UCSD-AML1 (cell line): ENCODE measurements at regions not wholly inside any gene's neighbourhood (a gene's known extent, or its start where the extent isn't known, plus 50 kb on each side); places are given as distances from the start of the nearest gene placed in this dataset.

ENCODE experiments used
- DNase-seq: peaks from one replicate; lab custom pipeline; 2025; ENCODE audit not compliant: unreplicated experiment; lab: John Stamatoyannopoulos, UW

DNA sequence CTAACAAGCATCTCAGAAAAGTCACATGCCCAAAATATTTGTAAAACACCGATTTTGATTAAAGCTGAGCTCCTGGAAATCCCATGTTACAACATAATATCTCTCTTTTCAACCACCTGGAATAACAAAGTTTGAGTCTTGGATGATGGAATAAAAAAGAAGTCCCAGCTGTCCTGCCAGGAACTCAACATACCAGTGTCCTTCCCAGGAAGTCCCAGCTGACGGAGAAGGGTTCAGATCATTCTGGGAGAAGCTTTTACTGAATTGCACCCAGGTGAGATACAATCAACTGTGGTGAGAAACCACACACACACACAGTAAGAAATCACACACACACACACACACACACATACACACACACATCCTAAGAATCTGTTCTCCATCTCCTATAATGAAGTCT is 413.1 kb upstream of the PKDCC start:
- DNase-seq, result no peak

DNA sequence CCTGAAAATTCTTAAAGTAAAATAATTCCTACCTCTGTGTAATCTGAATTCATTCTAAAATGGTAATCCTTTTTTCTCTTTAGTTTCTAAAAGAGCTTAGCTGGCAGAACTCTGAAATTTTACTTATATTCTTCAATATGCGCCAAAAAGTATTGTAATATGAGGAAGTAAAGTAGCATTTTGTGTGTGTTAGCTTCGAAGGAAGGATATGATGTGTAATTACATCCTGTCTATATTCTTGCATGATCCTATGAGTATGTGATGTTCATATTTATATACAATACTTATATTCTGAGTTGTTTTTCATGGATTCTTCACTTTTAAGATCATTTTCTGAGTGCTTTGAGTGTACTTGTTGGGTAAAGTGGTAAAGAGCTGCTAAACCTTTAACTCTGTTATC is 402.9 kb upstream of the PKDCC start:
- DNase-seq, result no peak

DNA sequence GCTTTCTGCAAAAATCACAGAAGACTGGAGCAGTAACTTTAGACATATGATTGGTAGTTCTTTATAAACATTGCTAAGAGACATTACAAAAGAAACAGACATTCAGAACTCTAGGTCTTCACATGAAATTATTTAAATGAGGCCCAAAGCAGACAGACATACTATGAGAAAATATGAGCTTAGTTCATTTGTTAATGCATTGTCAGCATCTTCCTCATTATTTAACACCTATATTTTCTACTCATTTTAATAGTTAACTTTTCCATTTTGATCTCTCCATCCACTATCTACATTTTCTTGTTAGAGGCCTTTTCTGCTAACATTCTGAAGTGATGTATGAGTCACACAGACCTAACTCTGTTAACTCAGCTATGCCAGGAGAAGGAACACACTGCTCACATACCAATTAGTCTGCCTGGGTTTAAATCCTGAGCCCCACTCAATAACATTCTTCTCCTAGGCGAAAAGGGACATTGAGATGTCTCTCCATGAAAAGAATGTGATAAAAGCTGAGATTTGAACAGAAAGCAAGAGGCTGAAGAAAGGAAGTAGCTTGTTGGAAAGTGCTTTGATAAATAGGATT is 400.3 kb upstream of the PKDCC start:
- DNase-seq, result no peak

DNA sequence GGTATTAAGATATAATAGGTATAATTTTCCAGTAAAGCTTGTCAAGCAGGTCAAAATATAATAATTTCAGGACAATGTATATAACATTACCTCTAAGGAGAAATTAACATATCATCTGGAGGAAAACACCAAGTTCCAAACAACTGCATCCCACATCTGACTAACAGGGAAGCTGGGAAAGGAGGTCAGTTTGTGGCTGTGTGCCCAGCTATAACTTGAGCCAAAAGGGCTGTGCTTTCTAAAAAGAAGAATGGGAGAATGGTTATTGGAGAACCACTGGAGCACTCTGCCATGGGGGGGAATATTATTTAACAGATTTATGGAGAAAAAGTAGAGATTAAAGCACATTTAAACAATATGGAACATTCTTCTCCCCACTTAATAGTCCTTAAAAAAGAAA is 390.6 kb upstream of the PKDCC start:
- DNase-seq, result no peak

DNA sequence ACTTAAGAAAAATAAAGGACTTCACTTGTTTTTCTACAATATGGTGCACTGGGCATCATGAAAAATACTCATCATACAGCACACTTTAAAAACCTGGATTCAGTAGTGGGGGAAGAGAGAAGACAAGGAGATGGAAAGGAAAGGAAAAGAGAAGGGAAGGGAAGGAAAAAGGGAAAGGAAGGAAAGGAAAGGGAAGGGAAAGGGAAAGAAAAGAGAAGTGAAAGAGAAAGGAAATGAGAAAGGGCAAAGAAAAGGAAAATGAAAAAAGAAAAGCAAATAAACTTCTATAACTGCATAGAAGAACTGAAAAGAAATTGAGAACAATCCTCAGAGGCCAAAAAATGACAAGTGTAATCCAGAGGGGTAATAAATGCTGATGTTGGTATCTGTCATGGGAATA is 388.1 kb upstream of the PKDCC start:
- DNase-seq, result no peak

DNA sequence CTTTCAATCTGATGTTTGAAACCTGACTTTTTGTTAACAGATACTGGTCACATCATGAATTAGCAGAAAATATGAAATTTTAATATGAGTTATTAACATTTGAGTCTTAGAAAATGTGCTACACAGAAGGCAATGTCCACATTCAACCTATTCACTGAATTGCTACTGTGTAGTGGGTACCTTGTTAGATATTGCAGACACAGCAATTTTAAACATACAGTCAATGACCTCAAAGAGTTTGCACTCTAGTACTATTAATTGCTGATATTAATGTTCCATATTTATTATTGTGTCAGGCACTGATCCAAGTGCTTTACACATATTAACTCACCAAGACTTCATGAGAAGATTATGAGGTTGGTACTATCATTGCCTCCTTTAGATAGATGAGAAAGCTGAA is 385.4 kb upstream of the PKDCC start:
- DNase-seq, result no peak

DNA sequence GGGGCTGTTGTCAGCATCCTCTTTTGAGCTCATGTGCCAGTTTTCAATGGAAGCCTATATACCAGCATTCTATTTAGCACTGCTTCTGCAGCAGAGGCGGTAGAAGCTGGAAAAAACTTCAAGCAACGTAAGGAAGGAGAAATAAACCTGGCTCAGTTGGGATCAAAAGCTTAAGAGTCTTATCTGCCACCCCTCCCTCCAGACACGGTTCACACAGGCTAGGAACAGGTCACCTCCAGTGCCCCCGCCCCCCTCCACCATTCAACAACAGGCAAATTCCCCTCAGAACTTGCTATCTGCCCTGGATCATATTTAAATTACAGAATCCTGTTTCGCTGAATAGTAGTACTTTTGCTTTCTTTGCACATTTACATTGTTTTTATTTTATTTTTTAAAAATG is 384.8 kb upstream of the PKDCC start:
- no peak for DNase-seq

DNA sequence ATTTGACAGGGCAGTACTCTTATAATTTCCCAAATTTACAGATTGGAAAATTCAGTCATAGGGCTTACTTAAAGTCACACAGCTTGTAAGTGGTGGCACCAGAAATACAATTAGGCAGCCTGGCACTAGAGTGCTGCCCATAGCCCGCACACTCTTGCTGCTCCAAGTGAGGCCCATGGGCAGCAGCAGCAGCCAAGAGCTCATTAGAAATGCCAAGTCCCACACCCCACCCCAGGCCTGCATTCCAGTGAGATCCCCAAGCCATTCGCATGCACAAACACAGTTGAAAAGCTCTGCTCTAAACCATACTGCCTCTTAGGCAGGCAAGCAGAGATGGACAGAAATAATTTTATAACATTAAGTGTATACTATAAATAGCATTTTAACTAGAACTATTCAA is 379.3 kb upstream of the PKDCC start:
- DNase-seq, result no peak

DNA sequence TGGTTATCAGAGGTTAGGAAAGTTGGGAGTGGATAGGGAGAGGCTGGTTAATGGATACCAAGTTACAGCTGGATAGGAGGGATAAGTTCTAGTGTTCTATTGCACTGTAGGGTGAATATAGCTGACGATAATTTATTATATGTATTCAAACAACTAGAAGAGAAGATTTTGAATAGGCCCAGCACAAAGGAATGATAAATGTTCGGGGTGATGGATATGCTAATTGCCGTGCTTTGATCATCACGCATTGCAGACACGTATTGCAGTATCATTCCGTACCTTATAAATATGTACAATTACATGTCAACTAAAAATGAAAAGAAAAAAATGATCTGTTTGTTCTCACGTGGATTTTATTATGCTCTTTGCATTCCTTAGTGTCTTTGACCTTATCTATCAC is 369.2 kb upstream of the PKDCC start:
- DNase-seq, result no peak

DNA sequence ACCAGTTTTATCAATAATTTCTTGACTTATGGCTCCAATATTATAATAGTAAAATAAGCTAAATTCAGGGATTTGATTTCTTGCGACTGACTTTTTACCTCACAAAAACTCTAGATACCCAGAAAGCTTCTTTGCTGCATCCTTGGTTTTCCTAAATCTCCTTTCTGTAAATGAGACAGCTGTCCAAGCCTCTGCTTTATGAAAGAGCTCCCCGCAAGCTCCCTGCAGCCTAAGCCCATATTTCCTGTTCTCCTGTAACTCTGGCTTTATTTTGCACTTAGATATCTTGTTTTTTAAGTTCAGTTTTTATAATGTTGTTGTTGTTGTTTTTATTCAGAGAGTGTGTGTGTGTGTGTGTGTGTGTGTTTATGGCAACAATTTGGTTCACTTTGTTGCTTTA is 361.7 kb upstream of the PKDCC start:
- DNase-seq, result no peak

DNA sequence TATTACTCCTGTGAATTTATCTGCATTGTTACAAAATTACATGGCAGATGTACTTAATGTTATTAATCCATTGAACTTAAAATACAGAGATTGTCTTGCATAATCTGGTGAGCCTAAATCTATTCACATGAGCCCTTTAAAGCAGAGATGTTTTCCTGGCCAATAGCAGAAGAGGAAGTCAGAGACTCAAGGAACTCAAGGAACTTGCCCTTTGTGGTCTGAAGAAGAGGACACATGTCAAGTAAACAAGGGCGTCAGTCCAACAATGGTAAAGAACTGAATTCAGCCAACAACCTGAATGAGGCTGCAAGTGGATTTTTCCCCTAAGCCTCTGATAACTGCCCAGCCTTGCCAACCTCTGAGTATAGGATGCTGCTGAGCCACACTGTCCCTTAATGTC is 356.3 kb upstream of the PKDCC start:
- no peak for DNase-seq

DNA sequence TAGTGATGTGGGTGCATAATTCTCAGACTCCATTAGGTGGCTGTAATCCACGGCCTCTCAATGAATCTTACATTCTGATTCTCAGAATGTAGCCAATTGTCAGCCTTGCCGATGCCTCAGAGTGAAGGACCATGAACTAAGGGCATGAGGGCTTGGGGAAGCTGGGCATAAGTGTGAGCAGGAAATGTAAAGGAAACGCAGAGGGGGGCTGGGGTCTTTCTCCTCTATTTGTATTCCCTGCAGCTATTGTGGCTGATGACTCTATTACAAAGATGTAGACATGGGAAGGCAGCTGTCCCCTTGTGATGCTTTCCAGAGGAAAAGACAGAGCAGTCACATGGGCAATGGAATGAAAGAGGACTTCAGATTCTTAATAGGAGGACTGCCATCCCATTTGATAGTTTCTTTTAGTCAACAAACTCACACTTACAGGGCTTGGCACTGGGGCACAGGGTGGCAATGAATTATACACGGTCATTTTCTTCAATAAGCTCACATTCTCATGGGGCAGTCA is 353.2 kb upstream of the PKDCC start:
- no peak for DNase-seq

DNA sequence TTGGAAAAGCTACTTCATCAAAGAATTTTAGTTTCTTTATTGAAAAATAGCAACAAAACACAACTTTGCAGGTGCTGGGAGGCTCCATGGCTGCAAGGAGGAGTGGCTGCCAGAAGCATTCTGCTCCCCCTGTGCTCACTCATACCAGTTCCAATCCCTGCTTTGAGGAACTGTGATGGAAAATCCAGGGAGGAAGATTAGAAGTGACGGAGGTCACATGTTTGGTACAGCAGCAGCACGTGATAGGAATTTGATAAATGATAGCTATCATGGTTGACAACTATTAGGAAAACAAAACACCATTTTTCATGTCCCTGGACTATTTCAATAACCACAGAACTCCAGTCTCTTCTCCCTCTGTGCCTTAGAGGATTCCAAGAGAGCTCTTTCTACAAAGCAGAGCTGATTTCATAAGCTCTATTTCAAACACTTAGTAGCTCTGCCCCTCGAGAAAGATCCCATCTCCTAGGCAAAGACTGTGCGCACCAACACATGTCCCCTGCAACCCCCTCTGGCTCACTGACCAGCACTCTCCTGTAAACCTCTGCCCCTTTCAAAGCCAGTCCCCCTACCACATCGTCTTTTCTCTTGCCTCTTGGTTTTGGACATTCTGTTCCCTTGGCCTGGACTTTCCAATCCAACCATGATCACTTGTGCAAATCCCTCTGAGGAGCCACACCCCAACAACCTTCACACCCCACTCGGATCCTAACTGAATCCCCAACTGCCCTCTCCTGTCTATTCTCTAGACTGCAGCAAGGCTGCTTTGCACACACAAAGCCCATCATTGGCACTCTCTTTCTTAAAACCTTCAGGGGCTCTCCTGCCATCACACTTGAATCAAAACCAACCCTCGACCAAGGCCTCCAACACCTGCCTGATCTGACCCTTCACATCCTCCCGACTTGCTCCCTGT is 352.4 kb upstream of the PKDCC start:
- DNase-seq, result no peak

DNA sequence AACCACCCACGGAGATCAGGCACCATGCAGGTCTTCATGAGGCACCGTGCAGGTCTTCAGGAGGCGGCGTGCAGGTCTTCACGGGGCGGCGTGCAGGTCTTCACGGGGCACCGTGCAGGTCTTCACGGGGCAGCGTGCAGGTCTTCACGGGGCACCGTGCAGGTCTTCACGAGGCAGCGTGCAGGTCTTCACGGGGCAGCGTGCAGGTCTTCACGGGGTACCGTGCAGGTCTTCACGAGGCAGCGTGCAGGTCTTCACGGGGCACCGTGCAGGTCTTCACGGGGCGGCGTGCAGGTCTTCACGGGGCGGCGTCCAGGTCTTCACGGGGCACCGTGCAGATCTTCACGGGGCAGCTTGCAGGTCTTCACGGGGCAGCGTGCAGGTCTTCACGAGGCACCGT is 350.4 kb upstream of the PKDCC start:
- DNase-seq, result no peak

DNA sequence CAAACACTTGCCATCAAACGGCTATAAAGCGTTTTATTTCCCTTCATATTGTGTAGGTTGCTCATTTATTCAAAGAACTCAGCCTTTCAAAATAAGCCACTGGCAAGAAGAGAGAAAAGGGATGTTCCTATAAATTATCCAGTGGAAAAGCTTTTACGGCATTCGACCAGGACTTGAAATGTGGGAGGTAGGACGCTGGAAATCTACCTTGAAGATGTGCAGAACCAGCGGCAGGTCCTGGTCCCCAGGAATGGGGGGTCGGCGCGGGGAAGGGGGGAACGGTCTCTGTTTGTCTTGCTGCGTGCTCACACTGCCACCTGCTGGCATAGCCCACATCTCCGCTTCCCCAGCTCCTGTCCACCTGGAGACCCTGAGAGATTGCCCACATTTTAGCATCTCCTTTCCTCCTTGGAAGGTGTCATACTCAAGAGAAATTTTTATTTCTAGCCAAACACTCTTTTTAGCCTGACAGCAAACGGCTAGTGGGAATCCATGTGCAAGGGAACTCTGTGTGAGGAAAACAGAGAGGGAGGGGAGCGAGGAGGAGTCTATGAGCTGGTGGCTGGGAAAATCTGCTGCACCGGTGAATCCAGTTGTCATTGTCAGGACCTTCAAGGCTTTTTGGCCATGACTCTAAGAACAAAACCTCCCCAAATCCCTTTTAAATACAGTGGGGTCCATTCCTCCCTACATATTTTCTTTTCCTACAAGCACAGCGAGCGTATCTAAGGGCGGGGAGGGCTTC is 349.0 kb upstream of the PKDCC start:
- peak; percentile 14 for DNase-seq

DNA sequence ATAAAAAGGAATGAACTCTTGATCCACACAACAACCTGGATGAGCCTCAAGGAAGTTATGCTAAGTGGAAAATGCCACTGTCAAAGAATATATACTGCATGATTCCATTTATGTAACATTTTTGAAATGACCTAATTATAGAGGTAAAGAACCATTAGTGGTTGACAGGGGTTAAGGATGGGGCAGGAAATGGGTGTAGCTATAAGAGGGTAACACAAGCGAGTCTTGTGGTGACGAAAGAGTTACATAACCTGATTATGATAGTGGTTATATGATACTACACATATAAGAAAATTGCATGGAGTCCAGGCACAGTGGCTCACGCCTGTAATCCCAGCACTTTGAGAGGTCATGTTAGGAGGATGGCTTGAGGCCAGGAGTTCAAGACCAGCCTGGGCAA is 346.6 kb upstream of the PKDCC start:
- DNase-seq, result no peak

DNA sequence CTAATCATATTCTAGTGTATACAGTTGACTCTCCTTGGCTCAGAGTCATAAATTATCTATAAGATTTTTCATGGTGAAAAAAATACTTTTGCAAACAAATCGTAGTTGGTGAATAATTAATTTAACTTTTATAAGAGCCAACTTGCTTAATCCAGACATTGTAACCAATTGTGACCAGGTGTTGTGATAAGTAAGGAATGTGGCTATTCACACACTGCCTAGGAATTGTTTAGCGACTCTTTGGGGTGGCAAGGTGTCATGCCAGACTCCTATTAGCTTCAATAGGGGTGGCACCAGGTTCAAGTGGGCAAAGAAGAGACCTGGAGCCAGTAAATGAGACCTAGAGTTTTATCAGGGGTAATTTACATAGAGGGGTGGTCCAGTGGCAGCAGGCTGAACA is 344.7 kb upstream of the PKDCC start:
- no peak for DNase-seq

DNA sequence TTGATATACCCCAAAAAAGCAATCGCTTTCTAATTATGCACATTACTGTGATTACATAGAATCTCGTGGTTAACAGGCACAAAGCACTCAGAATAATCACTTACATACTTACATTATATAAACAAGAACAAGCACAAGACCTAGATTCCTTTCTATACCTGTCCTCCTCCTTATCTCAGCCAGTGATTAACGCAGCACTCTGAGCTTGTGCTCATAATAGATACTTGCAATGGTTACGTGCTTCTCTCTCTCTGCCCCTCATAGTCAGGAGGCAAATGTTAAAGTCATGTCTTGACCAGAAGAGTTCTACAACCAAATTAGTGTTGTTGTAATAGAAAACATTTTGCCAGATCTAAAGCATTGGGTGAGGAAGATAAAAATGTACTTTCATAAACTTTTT is 342.2 kb upstream of the PKDCC start:
- DNase-seq, result no peak

DNA sequence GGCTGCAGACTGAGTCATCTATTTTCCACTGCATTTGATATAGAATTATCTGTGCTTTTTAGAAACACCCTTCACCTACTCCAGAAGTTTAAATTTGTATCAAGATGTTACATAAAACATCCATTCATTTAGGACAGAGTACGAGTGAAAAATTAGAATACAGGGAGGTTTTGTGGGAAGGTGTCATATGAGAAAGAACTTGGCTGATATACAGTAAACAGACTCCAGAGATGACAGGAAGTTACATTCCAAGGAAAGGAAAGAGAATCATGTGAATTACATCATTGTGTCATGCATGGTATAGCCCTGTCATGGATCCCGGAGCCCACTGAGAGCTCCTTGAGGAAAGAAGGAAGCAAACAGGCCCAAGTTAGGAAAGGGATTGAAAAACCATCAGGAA is 341.5 kb upstream of the PKDCC start:
- no peak for DNase-seq

DNA sequence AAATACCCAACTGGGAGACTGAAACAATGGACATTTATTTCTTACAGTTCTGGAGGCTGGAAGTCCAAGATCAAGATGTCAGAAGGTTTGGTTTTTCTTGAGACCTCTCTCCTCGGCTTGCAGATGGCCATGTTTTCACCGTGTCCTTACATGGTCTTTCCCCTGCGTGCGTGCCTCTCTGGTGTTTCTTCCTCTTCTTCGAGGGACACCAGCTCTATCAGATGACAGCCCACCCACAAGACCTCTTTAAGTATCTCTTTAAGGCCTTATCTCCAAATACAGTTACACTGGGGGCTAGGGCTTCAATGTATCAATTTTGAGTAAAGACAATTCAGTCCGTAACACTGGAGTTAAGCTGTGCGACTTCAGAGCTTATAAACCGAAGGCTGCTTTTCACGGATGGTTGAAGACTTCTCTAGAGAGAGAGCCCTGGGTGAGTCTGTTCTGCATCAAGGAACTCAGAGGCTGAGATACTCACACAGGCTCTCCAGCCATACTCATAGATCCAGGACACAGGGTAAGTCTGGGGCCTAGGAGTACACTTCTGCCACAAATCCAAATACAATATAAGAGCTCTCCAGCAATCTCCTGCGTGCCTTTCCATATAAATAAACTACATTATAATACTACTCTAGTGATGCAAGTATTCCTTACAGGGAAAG is 339.9 kb upstream of the PKDCC start:
- DNase-seq, result no peak
